Neural progenitor cell (in vitro differentiated cells): ENCODE measurements at regions not wholly inside any gene's neighbourhood (a gene's known extent, or its start where the extent isn't known, plus 50 kb on each side); places are given as distances from the start of the nearest gene placed in this dataset.

ENCODE experiments used
- EZH2 ChIP-seq: fragments of 200-600 bp; sonication (generic); IDR thresholded peaks from 2 replicates; pipeline ENCODE4 v1.6.1; 2017; ENCODE audit warnings: antibody characterized with exemption, mild to moderate bottlenecking, moderate library complexity
- TF ChIP-seq, protein P1 (sequence below): fragments of 200-600 bp; sonication (generic); IDR thresholded peaks from 2 replicates; pipeline ENCODE4 v1.5.1; 2017; ENCODE audit warnings: antibody characterized with exemption, mild to moderate bottlenecking

DNA sequence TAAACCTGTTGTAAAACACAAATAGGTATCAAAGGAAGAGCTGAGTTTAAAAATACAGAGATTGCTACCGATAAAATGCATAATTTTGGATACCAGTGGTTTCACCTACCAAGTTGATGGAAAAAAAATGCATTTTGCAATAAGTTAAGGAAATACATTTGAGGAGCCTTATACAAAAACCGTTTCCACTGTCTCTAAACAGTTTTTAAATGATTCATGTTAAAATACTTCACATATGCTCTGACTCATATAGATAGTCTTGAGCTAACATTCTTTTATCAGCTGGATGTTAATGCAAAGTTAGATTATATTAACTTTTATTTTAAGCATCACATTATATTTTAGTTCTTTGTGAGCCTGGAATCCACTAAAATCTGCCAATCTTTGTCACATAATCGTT lies 50.6 kb upstream of the ANKRD17 start:
- no peak for TF ChIP-seq EZH2
- TF ChIP-seq, protein P1, sequence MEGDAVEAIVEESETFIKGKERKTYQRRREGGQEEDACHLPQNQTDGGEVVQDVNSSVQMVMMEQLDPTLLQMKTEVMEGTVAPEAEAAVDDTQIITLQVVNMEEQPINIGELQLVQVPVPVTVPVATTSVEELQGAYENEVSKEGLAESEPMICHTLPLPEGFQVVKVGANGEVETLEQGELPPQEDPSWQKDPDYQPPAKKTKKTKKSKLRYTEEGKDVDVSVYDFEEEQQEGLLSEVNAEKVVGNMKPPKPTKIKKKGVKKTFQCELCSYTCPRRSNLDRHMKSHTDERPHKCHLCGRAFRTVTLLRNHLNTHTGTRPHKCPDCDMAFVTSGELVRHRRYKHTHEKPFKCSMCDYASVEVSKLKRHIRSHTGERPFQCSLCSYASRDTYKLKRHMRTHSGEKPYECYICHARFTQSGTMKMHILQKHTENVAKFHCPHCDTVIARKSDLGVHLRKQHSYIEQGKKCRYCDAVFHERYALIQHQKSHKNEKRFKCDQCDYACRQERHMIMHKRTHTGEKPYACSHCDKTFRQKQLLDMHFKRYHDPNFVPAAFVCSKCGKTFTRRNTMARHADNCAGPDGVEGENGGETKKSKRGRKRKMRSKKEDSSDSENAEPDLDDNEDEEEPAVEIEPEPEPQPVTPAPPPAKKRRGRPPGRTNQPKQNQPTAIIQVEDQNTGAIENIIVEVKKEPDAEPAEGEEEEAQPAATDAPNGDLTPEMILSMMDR: no peak
